ES-I3 (cell line): ENCODE measurements at regions not wholly inside any gene's neighbourhood (a gene's known extent, or its start where the extent isn't known, plus 50 kb on each side); places are given as distances from the start of the nearest gene placed in this dataset.

Experiments used
- H3K36me3 ChIP-seq: 2 replicates; pipeline ENCODE4 v1.6.1; 2013; ENCODE audit warnings: mild to moderate bottlenecking, low read length, control low read depth, moderate library complexity; ENCODE audit not compliant: insufficient read depth
- H3K4me1 ChIP-seq: 2 replicates; pipeline ENCODE4 v1.6.1; 2013; ENCODE audit warnings: mild to moderate bottlenecking, control low read depth, low read length; ENCODE audit not compliant: insufficient read depth
- H3K9ac ChIP-seq: 2 replicates; pipeline ENCODE4 v1.6.1; 2013; ENCODE audit warnings: low read depth, mild to moderate bottlenecking, low read length, moderate library complexity
- H3K9me3 ChIP-seq: 2 replicates; pipeline ENCODE4 v1.6.1; 2013; ENCODE audit warnings: mild to moderate bottlenecking, low read length, moderate library complexity; ENCODE audit not compliant: control insufficient read depth, insufficient read depth

GRCh38 chr2:57126410-57126809 is 920.2 kb upstream of the VRK2 start:
- no peaks in the 10 kb centered on the region for H3K36me3 ChIP-seq
- H3K9me3 ChIP-seq, result no peaks in the 10 kb centered on the region
- H3K9ac ChIP-seq, result no peak overlapping the region
- H3K4me1 ChIP-seq, result no peaks in the 10 kb centered on the region

GRCh38 chr2:57139179-57139578 is 907.4 kb upstream of the VRK2 start:
- Histone ChIP-seq H3K9ac (no peak overlapping the region), H3K9me3 (no peaks in the 10 kb centered on the region)

GRCh38 chr2:57141269-57141668 is 905.3 kb upstream of the VRK2 start:
- Histone ChIP-seq H3K4me1 (no peaks in the 10 kb centered on the region), H3K9me3 (no peaks in the 10 kb centered on the region), H3K36me3 (no peaks in the 10 kb centered on the region), H3K9ac (no peak overlapping the region)

More at GRCh38 chr2:57139179-57139578, 907.4 kb upstream of the VRK2 start:
- no peaks in the 10 kb centered on the region for H3K4me1 ChIP-seq
- H3K36me3 ChIP-seq, result no peaks in the 10 kb centered on the region

- Histone ChIP-seq H3K9me3 (no peaks in the 10 kb centered on the region), H3K4me1 (no peaks in the 10 kb centered on the region), H3K9ac (no peak overlapping the region), H3K36me3 (no peaks in the 10 kb centered on the region)
Measured at GRCh38 chr2:57146951-57147350, 899.7 kb upstream of the VRK2 start.

- H3K4me1 ChIP-seq, result no peaks in the 10 kb centered on the region; the same call in 1 of the 2 replicates
- no peaks in the 10 kb centered on the region for H3K36me3 ChIP-seq
- H3K9me3 ChIP-seq, result no peaks in the 10 kb centered on the region; the same call in 1 of the 2 replicates
- H3K9ac ChIP-seq, result no peak overlapping the region
Measured at GRCh38 chr2:57156231-57156924, 890.2 kb upstream of the VRK2 start.

- no peaks in the 10 kb centered on the region; the same call in 1 of the 2 replicates for H3K4me1 ChIP-seq
- no peaks in the 10 kb centered on the region; the same call in 1 of the 2 replicates for H3K9me3 ChIP-seq
- no peaks in the 10 kb centered on the region for H3K36me3 ChIP-seq
- H3K9ac ChIP-seq, result no peak overlapping the region
Measured at GRCh38 chr2:57160976-57161375, 885.6 kb upstream of the VRK2 start.

GRCh38 chr2:57177176-57177575 is 869.4 kb upstream of the VRK2 start:
- no peaks in the 10 kb centered on the region for H3K36me3 ChIP-seq
- no peaks in the 10 kb centered on the region for H3K4me1 ChIP-seq
- no peaks in the 10 kb centered on the region for H3K9me3 ChIP-seq
- H3K9ac ChIP-seq, result no peak overlapping the region

GRCh38 chr2:57180042-57180567 is 866.5 kb upstream of the VRK2 start:
- H3K4me1 ChIP-seq, result peaks cover under 1% of the 10 kb centered on the region; the same call in 1 of the 2 replicates
- no peaks in the 10 kb centered on the region for H3K36me3 ChIP-seq
- H3K9ac ChIP-seq, result no peak overlapping the region
- no peaks in the 10 kb centered on the region for H3K9me3 ChIP-seq

GRCh38 chr2:57180678-57181077 is 865.9 kb upstream of the VRK2 start:
- no peaks in the 10 kb centered on the region for H3K9me3 ChIP-seq
- H3K36me3 ChIP-seq, result no peaks in the 10 kb centered on the region
- peaks cover 3% of the 10 kb centered on the region; the same call in 1 of the 2 replicates for H3K4me1 ChIP-seq
- H3K9ac ChIP-seq, result no peak overlapping the region

GRCh38 chr2:57181315-57182038 is 865.1 kb upstream of the VRK2 start:
- Histone ChIP-seq H3K4me1 (peaks cover 3% of the 10 kb centered on the region; the same call in 1 of the 2 replicates), H3K36me3 (no peaks in the 10 kb centered on the region), H3K9ac (no peak overlapping the region), H3K9me3 (no peaks in the 10 kb centered on the region)

- H3K4me1 ChIP-seq, result peaks cover 3% of the 10 kb centered on the region; the same call in 1 of the 2 replicates
- H3K9me3 ChIP-seq, result no peaks in the 10 kb centered on the region
- H3K36me3 ChIP-seq, result no peaks in the 10 kb centered on the region
- H3K9ac ChIP-seq, result no peak overlapping the region
Measured at GRCh38 chr2:57182916-57183315, 863.7 kb upstream of the VRK2 start.

GRCh38 chr2:57185568-57185967 is 861.0 kb upstream of the VRK2 start:
- no peak overlapping the region for H3K9ac ChIP-seq
- H3K9me3 ChIP-seq, result no peaks in the 10 kb centered on the region
- peaks cover 3% of the 10 kb centered on the region; the same call in 1 of the 2 replicates for H3K4me1 ChIP-seq
- H3K36me3 ChIP-seq, result no peaks in the 10 kb centered on the region

GRCh38 chr2:57190007-57190406 is 856.6 kb upstream of the VRK2 start:
- Histone ChIP-seq H3K9me3 (no peaks in the 10 kb centered on the region), H3K4me1 (peaks cover 3% of the 10 kb centered on the region; the same call in 1 of the 2 replicates), H3K9ac (no peak overlapping the region), H3K36me3 (no peaks in the 10 kb centered on the region)

- no peaks in the 10 kb centered on the region for H3K36me3 ChIP-seq
- H3K4me1 ChIP-seq, result peaks cover 5% of the 10 kb centered on the region; the same call in 1 of the 2 replicates
- H3K9me3 ChIP-seq, result no peaks in the 10 kb centered on the region
- H3K9ac ChIP-seq, result no peak overlapping the region
Measured at GRCh38 chr2:57199663-57200062, 846.9 kb upstream of the VRK2 start.

- H3K36me3 ChIP-seq, result no peaks in the 10 kb centered on the region
- peaks cover 5% of the 10 kb centered on the region; the same call in 1 of the 2 replicates for H3K4me1 ChIP-seq
- no peak overlapping the region for H3K9ac ChIP-seq
- H3K9me3 ChIP-seq, result no peaks in the 10 kb centered on the region
Measured at GRCh38 chr2:57204364-57204763, 842.2 kb upstream of the VRK2 start.
